ENCODE measurements at regions not wholly inside any gene's neighbourhood (a gene's known extent, or its start where the extent isn't known, plus 50 kb on each side); places are given as distances from the start of the nearest gene placed in this dataset.
"Not testable (repeated sequence)": the region's sequence is repeated elsewhere in the genome, so short reads cannot be mapped to it uniquely, and the experiment has no call there.

DNA sequence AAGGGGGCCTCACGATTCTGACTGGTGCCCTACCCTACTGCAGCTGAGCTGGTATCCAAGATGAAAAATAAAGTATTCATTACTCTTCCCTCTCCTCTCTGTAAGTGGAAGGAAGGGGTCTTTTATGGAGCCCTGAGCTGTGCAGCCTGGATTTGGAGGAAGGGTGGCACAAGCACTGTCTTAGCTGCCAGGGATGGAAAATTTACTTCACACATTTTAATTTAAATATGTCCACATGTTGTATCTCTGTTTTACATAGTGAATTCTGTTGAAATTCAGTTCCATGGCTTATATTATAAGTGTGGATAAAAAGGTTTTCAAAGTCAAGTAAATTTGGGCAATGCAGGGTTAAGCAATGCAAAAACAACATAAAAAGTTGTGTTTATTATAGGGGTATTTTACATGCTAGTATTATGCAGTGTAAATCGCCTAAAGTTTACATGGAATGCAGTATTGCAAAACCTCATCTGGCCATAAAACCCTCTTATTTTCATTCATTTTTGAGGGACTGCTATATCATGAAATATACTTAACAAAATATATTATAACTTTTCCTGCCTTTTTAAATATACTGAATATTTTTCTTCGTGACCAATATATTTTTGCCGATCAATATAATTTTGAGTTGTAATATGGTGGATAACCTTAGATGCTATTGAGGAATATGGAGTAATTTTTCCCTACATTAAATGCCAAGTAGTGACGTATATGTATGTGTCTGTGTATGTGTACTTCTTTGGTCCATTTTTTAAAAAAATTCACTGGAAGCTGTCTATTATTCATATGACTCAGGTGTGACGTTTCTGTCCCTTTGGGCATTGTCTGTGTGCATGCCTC, 333.9 kb upstream of the CYRIA start:
- DNase-seq (ENCODE audit: low spot score), result no peak
- POLR2A ChIA-PET (ENCODE audit: low non-redundant PET), result no interaction called here
- H3K27ac ChIP-seq, result no peak overlapping the region
- TF ChIP-seq, protein P1, sequence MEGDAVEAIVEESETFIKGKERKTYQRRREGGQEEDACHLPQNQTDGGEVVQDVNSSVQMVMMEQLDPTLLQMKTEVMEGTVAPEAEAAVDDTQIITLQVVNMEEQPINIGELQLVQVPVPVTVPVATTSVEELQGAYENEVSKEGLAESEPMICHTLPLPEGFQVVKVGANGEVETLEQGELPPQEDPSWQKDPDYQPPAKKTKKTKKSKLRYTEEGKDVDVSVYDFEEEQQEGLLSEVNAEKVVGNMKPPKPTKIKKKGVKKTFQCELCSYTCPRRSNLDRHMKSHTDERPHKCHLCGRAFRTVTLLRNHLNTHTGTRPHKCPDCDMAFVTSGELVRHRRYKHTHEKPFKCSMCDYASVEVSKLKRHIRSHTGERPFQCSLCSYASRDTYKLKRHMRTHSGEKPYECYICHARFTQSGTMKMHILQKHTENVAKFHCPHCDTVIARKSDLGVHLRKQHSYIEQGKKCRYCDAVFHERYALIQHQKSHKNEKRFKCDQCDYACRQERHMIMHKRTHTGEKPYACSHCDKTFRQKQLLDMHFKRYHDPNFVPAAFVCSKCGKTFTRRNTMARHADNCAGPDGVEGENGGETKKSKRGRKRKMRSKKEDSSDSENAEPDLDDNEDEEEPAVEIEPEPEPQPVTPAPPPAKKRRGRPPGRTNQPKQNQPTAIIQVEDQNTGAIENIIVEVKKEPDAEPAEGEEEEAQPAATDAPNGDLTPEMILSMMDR (conservative IDR thresholded peaks at IDR 0.05; ENCODE audit: low read depth), result no peak
- CTCF ChIA-PET, result no interaction called here

GRCh38 chr2:16978301-16978700, 312.7 kb upstream of the CYRIA start:
- ChIA-PET CTCF (no interaction called here), POLR2A (ENCODE audit: low non-redundant PET) (no interaction called here)
- DNase-seq (ENCODE audit: low spot score), result no peak
- no peak overlapping the region for H3K27ac ChIP-seq
- TF ChIP-seq, protein P1 (conservative IDR thresholded peaks at IDR 0.05; ENCODE audit: low read depth), result no peak

DNA sequence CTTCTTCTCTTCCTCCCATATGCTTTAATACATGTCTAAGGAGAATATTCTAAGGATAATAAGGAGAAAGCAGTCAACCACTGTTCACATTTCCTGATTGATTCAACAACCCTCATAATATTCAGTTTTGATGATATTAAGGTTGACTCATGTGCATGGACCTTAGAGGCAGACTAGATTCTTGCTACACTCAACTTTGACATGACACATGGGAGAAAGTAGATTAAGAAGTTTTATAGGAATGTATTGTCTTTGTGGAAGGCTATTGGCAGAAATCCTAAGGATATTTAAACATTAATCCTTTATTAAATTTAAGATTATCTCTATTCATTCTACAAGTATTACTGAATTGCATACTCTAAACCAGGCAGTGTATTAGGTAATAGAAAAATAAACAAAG, 309.1 kb upstream of the CYRIA start:
- POLR2A ChIA-PET (ENCODE audit: low non-redundant PET), result no interaction called here
- CTCF ChIA-PET, result no interaction called here
- no peak for DNase-seq (ENCODE audit: low spot score)
- TF ChIP-seq, protein P1 (conservative IDR thresholded peaks at IDR 0.05; ENCODE audit: low read depth), result no peak
- H3K27ac ChIP-seq, result no peak overlapping the region

DNA sequence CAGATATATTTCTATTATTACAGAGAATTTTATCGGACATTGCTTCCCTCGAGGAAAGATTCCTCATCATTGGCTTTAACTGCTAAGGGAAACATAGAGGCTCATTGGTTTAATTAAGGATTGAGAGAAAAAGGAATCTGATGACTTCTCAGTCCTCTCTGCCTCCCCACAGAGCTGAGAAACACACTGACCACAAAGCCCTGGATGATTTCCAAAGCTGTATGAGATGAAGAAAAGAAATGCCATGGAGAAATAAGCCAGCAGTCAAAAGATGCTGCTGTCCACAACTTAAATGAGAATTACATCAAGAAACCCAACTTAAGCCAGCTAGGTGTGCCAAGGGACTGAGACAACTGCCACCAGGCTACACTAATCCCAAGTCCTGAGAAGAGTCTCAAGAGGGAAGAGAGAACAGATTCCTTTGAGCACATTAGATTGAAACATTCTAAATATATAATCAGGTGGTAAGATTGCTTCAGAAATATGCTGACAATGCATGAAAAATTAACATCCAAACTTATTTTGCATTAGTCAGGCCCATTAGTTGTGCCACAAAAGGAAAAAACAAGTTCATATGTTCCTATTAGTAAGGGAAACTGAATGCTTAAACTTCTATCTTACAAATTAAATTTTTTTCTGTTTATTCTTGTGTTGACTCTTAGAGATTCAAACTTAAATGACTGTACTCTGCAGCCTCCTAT, 308.1 kb upstream of the CYRIA start:
- no peak for DNase-seq (ENCODE audit: low spot score)
- ChIA-PET CTCF (no interaction called here), POLR2A (ENCODE audit: low non-redundant PET) (no interaction called here)
- H3K27ac ChIP-seq, result no peak overlapping the region
- TF ChIP-seq, protein P1 (conservative IDR thresholded peaks at IDR 0.05; ENCODE audit: low read depth), result no peak

- DNase-seq (ENCODE audit: low spot score), result no peak
- TF ChIP-seq, protein P1 (conservative IDR thresholded peaks at IDR 0.05; ENCODE audit: low read depth), result no peak
- ChIA-PET CTCF (no interaction called here), POLR2A (ENCODE audit: low non-redundant PET) (no interaction called here)
- no peak overlapping the region for H3K27ac ChIP-seq
These were observed 306.6 kb upstream of the CYRIA start for GRCh38 chr2:16972276-16972675.

GRCh38 chr2:16971722-16972234, 306.1 kb upstream of the CYRIA start:
- POLR2A ChIA-PET (ENCODE audit: low non-redundant PET), result no interaction called here
- TF ChIP-seq, protein P1 (conservative IDR thresholded peaks at IDR 0.05; ENCODE audit: low read depth), result no peak
- CTCF ChIA-PET, result no interaction called here
- no peak overlapping the region for H3K27ac ChIP-seq
- no peak for DNase-seq (ENCODE audit: low spot score)

GRCh38 chr2:16970948-16971347, 305.3 kb upstream of the CYRIA start:
- POLR2A ChIA-PET (ENCODE audit: low non-redundant PET); DNase-seq (ENCODE audit: low spot score); CTCF ChIA-PET; H3K27ac ChIP-seq: not testable (repeated sequence)
